DOHH2 (cell line): ENCODE measurements at regions not wholly inside any gene's neighbourhood (a gene's known extent, or its start where the extent isn't known, plus 50 kb on each side); places are given as distances from the start of the nearest gene placed in this dataset.
"Not testable (repeated sequence)": the region's sequence is repeated elsewhere in the genome, so short reads cannot be mapped to it uniquely, and the experiment has no call there.

Source experiments
- H3F3A ChIP-seq: fragments of 200-600 bp; sonication (generic), shearing (Covaris generic); 2 replicates; pipeline ENCODE4 v1.6.0; 2016; ENCODE audit warnings: antibody characterized with exemption, mild to moderate bottlenecking; ENCODE audit not compliant: control insufficient read depth, insufficient read depth
- H3K27ac ChIP-seq: fragments of 200-600 bp; sonication (generic); 2 replicates; pipeline ENCODE4 v1.5.1; 2014; ENCODE audit warnings: low read depth, mild to moderate bottlenecking, low read length, moderate library complexity
- H3K27me3 ChIP-seq: fragments of 200-600 bp; sonication (generic); 2 replicates; pipeline ENCODE4 v1.6.1; 2014; ENCODE audit warnings: mild to moderate bottlenecking, low read length, mixed read lengths; ENCODE audit not compliant: control insufficient read depth
- H3K36me3 ChIP-seq: fragments of 200-600 bp; sonication (generic); 2 replicates; pipeline ENCODE4 v1.6.1; 2014; ENCODE audit warnings: mild to moderate bottlenecking, low read length, moderate library complexity, mixed read lengths; ENCODE audit not compliant: control insufficient read depth
- H3K4me1 ChIP-seq: fragments of 200-600 bp; sonication (generic); 2 replicates; pipeline ENCODE4 v1.6.1; 2014; ENCODE audit warnings: mild to moderate bottlenecking, low read length, mixed read lengths; ENCODE audit not compliant: control insufficient read depth
- H3K4me2 ChIP-seq: fragments of 200-600 bp; sonication (generic); 2 replicates; pipeline ENCODE4 v1.6.0; 2014; ENCODE audit warnings: mild to moderate bottlenecking, low read length, moderate library complexity
- H3K4me3 ChIP-seq: fragments of 200-600 bp; sonication (generic); 2 replicates; pipeline ENCODE4 v1.5.1; 2014; ENCODE audit warnings: mild to moderate bottlenecking, low read length, mixed read lengths
- H3K79me2 ChIP-seq: fragments of 200-600 bp; sonication (generic); 2 replicates; pipeline ENCODE4 v1.6.1; 2014; ENCODE audit warnings: mild to moderate bottlenecking, low read length, mixed read lengths; ENCODE audit not compliant: control insufficient read depth
- H3K9me2 ChIP-seq: fragments of 200-600 bp; sonication (generic); replicated peaks from 2 replicates; pipeline ENCODE4 v1.6.1; 2014; ENCODE audit warnings: mild to moderate bottlenecking, low read length, mixed read lengths; ENCODE audit not compliant: control insufficient read depth
- H3K9me3 ChIP-seq: fragments of 200-600 bp; sonication (generic); 2 replicates; pipeline ENCODE4 v1.6.1; 2014; ENCODE audit warnings: antibody characterized with exemption, low read length, mixed read lengths; ENCODE audit not compliant: control insufficient read depth, insufficient read depth
- H4K20me1 ChIP-seq: fragments of 200-600 bp; sonication (generic); 2 replicates; pipeline ENCODE4 v1.6.0; 2014; ENCODE audit warnings: low read depth, mild to moderate bottlenecking, antibody characterized with exemption, low read length, moderate library complexity; ENCODE audit not compliant: control insufficient read depth, insufficient read depth
- CTCF ChIP-seq: fragments of 200-600 bp; sonication (generic); IDR thresholded peaks from one replicate; pipeline ENCODE4 v1.5.1; 2014; ENCODE audit warnings: antibody characterized with exemption, mild to moderate bottlenecking, low read depth, low read length; ENCODE audit not compliant: poor library complexity, severe bottlenecking
- EZH2phosphoT487 ChIP-seq: fragments of 200-600 bp; sonication (generic); IDR thresholded peaks from 2 replicates; pipeline ENCODE4 v1.6.1; 2017; ENCODE audit warnings: borderline replicate concordance, mild to moderate bottlenecking, antibody characterized with exemption, low read length, moderate library complexity, mixed read lengths

- Histone ChIP-seq H3K27ac (no peak overlapping the region), H3K4me2 (no peak overlapping the region), H3K79me2 (no peaks in the 10 kb centered on the region), H3K4me3 (no peak overlapping the region), H3F3A (no peaks in the 10 kb centered on the region), H3K36me3 (no peaks in the 10 kb centered on the region), H3K9me2 (no peaks in the 10 kb centered on the region), H3K9me3 (no peaks in the 10 kb centered on the region), H3K4me1 (no peaks in the 10 kb centered on the region), H4K20me1 (no peaks in the 10 kb centered on the region), H3K27me3 (no peaks in the 10 kb centered on the region)
- no peak for TF ChIP-seq CTCF
- TF ChIP-seq EZH2phosphoT487 = no peak
Observed at GRCh38 chr4:71872767-71873415, 89.0 kb upstream of the GC start.

- Histone ChIP-seq H3K9me3 (no peaks in the 10 kb centered on the region), H3K27me3 (no peaks in the 10 kb centered on the region), H3K79me2 (no peaks in the 10 kb centered on the region), H4K20me1 (no peaks in the 10 kb centered on the region), H3K27ac (no peak overlapping the region), H3K4me1 (no peaks in the 10 kb centered on the region), H3K9me2 (no peaks in the 10 kb centered on the region), H3K4me3 (no peak overlapping the region), H3K36me3 (no peaks in the 10 kb centered on the region), H3K4me2 (no peak overlapping the region), H3F3A (no peaks in the 10 kb centered on the region)
- TF ChIP-seq EZH2phosphoT487 (no peak), CTCF (no peak)
Observed at GRCh38 chr4:71878376-71878775, 94.5 kb upstream of the GC start.

GRCh38 chr4:71882113-71882841, 98.4 kb upstream of the GC start:
- Histone ChIP-seq H3K36me3 (no peaks in the 10 kb centered on the region), H3K4me1 (no peaks in the 10 kb centered on the region), H3K4me3 (no peak overlapping the region), H3K27ac (no peak overlapping the region), H3K9me2 (no peaks in the 10 kb centered on the region), H3K27me3 (no peaks in the 10 kb centered on the region), H3K9me3 (no peaks in the 10 kb centered on the region), H3K79me2 (no peaks in the 10 kb centered on the region), H3K4me2 (no peak overlapping the region), H3F3A (no peaks in the 10 kb centered on the region), H4K20me1 (no peaks in the 10 kb centered on the region)
- TF ChIP-seq CTCF = no peak
- no peak for TF ChIP-seq EZH2phosphoT487

- H3K9me2 ChIP-seq, H4K20me1 ChIP-seq, H3K27me3 ChIP-seq, H3K36me3 ChIP-seq, H3K27ac ChIP-seq, H3K4me2 ChIP-seq, H3K79me2 ChIP-seq, H3K9me3 ChIP-seq, H3K4me3 ChIP-seq, H3K4me1 ChIP-seq, H3F3A ChIP-seq: not testable (repeated sequence)
Observed at GRCh38 chr4:71900366-71900765, 116.5 kb upstream of the GC start.

GRCh38 chr4:71905594-71905993, 121.7 kb upstream of the GC start:
- not testable (repeated sequence) for H3K36me3 ChIP-seq, H3K4me1 ChIP-seq, H3K4me2 ChIP-seq, H3K4me3 ChIP-seq, H3K9me3 ChIP-seq, H3K79me2 ChIP-seq, H3K27ac ChIP-seq, H3F3A ChIP-seq, H3K9me2 ChIP-seq, H4K20me1 ChIP-seq, H3K27me3 ChIP-seq
